ENCODE measurements at regions not wholly inside any gene's neighbourhood (a gene's known extent, or its start where the extent isn't known, plus 50 kb on each side); places are given as distances from the start of the nearest gene placed in this dataset.
"Not testable (repeated sequence)": the region's sequence is repeated elsewhere in the genome, so short reads cannot be mapped to it uniquely, and the experiment has no call there.

- DNase-seq: not testable (repeated sequence)
These were observed 64.9 kb upstream of the SYNCRIP start for GRCh38 chr6:85707515-85708145.

DNA sequence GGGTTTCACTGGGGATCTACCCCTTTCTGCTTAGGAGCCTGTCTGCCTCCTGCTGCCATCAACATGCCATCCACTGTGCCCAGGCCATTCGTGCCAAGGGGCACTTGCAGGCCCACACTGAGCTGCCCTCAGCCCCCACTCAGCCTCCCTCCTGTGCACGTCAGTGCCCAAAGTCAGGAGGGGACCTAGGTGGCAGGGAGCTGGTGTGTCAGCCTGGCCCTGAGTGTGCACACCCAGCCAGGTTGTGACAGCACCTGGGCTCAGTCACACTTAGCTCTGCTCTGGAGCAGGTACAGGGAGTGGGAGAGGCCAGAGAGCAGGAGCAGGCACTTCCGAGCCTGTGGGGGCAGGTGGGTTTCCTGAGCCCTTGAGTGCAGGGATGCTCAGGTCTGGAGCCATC lies 63.6 kb upstream of the SYNCRIP start:
- DNase-seq: no peak

DNA sequence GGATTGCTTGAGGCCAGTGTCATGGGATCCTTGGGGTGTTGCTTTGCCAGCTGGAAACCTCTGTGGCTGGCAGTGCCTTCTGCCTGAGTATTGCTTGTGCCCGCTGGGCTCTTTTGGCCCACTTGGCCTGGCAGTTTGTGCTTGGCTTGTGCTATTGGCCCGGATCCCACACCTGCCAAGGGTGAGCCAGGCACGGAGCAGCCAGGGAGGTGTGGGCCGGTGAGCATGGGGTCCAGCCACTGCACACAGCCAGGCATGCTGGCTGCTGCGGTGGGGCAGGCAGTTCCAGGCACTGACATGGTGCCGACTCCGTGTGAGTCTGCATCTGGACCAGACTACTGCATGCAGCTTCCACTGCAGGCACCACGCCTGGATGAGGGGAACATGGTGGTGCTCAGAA lies 62.5 kb upstream of the SYNCRIP start:
- no peak for DNase-seq

DNA sequence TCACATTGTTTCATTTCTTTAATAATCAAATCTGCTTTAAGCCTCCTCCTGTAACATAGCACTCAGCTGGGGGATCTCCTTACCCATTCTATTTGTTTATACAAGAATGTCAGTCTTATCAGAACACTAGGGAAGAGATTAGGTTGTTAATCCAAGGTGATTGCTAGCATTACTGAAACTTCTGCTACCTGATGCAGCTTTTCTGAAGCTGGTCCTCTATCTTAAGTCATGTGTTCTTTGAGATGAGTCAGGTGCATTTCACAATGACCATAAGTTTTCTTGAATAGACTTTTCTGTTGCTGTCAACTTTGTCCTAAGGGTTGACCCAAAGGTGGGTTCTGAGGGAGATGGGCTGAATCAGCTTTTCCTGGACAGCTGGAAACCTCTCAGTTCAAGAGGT lies 60.7 kb upstream of the SYNCRIP start:
- DNase-seq: no peak

Data from NCI-H1436 (cell line).